Thyroid gland (tissue), 4 donors: ENCODE measurements at regions not wholly inside any gene's neighbourhood (a gene's known extent, or its start where the extent isn't known, plus 50 kb on each side); places are given as distances from the start of the nearest gene placed in this dataset.

Source experiments
- DNase-seq, 2 donors: peaks; one replicate each; pipeline ENCODE4 v3.0.0-alpha.2; 2019
- H3K27ac ChIP-seq, 3 donors: fragments of 200-600 bp; sonication (generic); 1 replicate in 2 of 3; 2 replicates in 1 of 3; pipeline ENCODE4 v1.5.1; 2016 to 2019; ENCODE audit warnings: mild to moderate bottlenecking in 1 of 3, moderate library complexity in 1 of 3
- H3K27me3 ChIP-seq: fragments of 200-600 bp; sonication (generic); one replicate; pipeline ENCODE4 v1.5.1; 2019
- H3K36me3 ChIP-seq, 2 donors: fragments of 200-600 bp; sonication (generic); one replicate each; pipeline ENCODE4 v1.5.1; 2016 to 2019
- H3K4me1 ChIP-seq, 2 donors: fragments of 200-600 bp; sonication (generic); one replicate each; pipeline ENCODE4 v1.5.1; 2017 to 2019
- H3K4me3 ChIP-seq, 3 donors: fragments of 200-600 bp; sonication (generic); replicated peaks in 1 of 3; 1 replicate in 2 of 3; 2 replicates in 1 of 3; pipeline ENCODE4 v1.5.1; 2016; ENCODE audit warnings: mild to moderate bottlenecking in 1 of 3
- H3K9me3 ChIP-seq: fragments of 200-600 bp; sonication (generic); one replicate; pipeline ENCODE4 v1.5.1; 2017
- CTCF ChIP-seq, 6 experiments: fragments of 200-600 bp in 3 of 6; fragments of 450-650 bp in 3 of 6; sonication (generic) in 3 of 6; IDR thresholded peaks; one replicate each; pipeline ENCODE4 v1.5.1; 2016 to 2019; ENCODE audit warnings: antibody characterized with exemption in 6 of 6, mild to moderate bottlenecking in 2 of 6, inconsistent platforms in 1 of 6, moderate library complexity in 1 of 6
- POLR2A ChIP-seq, 2 donors: fragments of 450-650 bp; IDR thresholded peaks; one replicate each; pipeline ENCODE4 v1.6.1; 2017; ENCODE audit warnings: antibody characterized with exemption in 2 of 2, mild to moderate bottlenecking in 2 of 2, moderate library complexity in 1 of 2
- WGBS, 2 donors: methylation state at CpG; one replicate each; pipeline ENCODE4 v1.1.5; 2017; 5-methylcytosine and 5-hydroxymethylcytosine counted together
- intact Hi-C: fragments of 100-400 bp; cut with DNase I; formaldehyde crosslinking; loops from one replicate; pipeline ENCODE4 v1.15.1; 2023

- H3K27ac ChIP-seq = no peak overlapping the region
- no peaks in the 10 kb centered on the region for H3K4me1 ChIP-seq
- intact Hi-C loops = no loop called here
- DNase-seq = no peak
- no peaks in the 10 kb centered on the region for H3K9me3 ChIP-seq
- H3K4me3 ChIP-seq = no peak overlapping the region
- no peaks in the 10 kb centered on the region for H3K36me3 ChIP-seq
- H3K27me3 ChIP-seq = no peaks in the 10 kb centered on the region
- WGBS, 2 donors = 80 to 84% methylated on average over 7 of the region's 7 CpGs
- TF ChIP-seq CTCF (IDR thresholded peaks at IDR 0.05) (no peak), POLR2A (IDR thresholded peaks at IDR 0.05) (no peak)
Observed at GRCh38 chr15:79515300-79516027, 83.3 kb downstream of the MINAR1 start.

DNA sequence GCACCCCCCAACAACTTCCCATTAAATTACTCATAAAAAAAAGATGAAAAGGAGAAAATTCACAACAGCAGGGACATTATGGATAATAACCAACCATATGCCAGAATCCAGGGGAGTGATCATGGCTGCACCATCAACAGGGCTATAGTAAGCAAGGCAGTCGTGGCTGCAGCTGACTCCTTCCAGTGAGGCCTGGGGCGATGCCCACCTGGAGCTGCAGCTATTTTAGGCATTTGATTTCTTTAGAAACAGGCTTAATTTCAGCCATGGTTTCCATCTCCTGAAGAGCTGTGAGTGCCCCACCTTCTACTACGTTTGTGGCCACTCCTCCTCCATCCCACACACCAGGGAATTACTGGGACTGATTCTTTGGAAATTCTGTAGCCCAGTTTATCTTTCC lies 84.0 kb downstream of the MINAR1 start:
- TF ChIP-seq POLR2A (IDR thresholded peaks at IDR 0.05) (no peak), CTCF (IDR thresholded peaks at IDR 0.05) (no peak)
- DNase-seq = no peak
- no peaks in the 10 kb centered on the region for H3K9me3 ChIP-seq
- WGBS, 2 donors = 49 to 53% methylated on average over 3 of the region's 3 CpGs
- H3K36me3 ChIP-seq = no peaks in the 10 kb centered on the region
- no peaks in the 10 kb centered on the region for H3K27me3 ChIP-seq
- H3K4me3 ChIP-seq = no peak overlapping the region
- H3K4me1 ChIP-seq = no peaks in the 10 kb centered on the region
- intact Hi-C loops = no loop called here
- no peak overlapping the region for H3K27ac ChIP-seq

GRCh38 chr15:79516646-79517045 lies 84.5 kb downstream of the MINAR1 start:
- no peaks in the 10 kb centered on the region for H3K36me3 ChIP-seq
- H3K4me1 ChIP-seq = no peaks in the 10 kb centered on the region
- TF ChIP-seq CTCF (IDR thresholded peaks at IDR 0.05) (no peak), POLR2A (IDR thresholded peaks at IDR 0.05) (no peak)
- H3K27me3 ChIP-seq = no peaks in the 10 kb centered on the region
- H3K4me3 ChIP-seq = no peak overlapping the region
- intact Hi-C loops = no loop called here
- H3K27ac ChIP-seq = no peak overlapping the region
- H3K9me3 ChIP-seq = no peaks in the 10 kb centered on the region
- no peak for DNase-seq
- WGBS, 2 donors = 67 to 86% methylated on average over 3 of the region's 3 CpGs

DNA sequence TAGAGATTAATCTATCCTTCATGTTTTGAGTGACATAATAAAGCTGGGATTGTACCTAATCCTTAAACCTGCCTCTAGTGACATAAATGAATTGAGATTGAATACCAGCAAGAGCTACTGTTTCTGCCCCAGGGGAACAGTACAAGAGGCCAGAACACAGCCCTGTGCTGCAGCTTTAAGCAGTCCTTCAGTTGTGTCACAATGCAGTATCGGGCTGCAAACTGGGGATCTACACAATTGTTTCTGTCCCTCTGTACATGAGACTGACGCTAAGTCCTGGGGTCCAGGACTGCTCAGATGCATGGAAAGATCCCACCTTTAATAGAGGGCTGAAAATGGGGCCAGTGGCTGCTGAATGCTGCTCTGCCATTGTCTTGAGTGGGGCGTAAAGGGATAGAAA lies 87.5 kb downstream of the MINAR1 start:
- H3K9me3 ChIP-seq = no peaks in the 10 kb centered on the region
- no peak for DNase-seq
- H3K36me3 ChIP-seq = no peaks in the 10 kb centered on the region
- H3K4me1 ChIP-seq = no peaks in the 10 kb centered on the region
- intact Hi-C loops = no loop called here
- 82 to 93% methylated on average over 3 of the region's 3 CpGs for WGBS, 2 donors
- H3K27ac ChIP-seq = no peak overlapping the region
- H3K27me3 ChIP-seq = no peaks in the 10 kb centered on the region
- no peak overlapping the region for H3K4me3 ChIP-seq
- TF ChIP-seq CTCF (IDR thresholded peaks at IDR 0.05) = no peak
- no peak for TF ChIP-seq POLR2A (IDR thresholded peaks at IDR 0.05)

DNA sequence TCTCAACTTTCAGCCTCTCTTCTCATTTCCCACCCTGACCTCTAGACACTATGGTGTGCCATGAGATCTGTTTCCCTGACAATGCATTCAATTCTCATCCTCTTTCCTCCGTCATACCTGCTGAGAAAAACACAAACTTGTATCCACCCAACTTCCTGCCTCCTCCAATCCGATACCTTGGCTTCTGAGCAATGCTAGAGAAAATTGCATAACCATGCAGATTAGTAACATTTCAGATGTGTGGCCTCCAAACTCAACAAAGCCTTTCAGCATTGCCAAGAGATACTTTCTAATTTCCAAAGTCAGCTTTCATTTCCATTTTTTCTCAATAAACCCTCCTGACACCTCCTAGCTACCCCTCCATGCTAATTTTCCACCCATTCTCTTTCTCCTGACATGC lies 88.5 kb downstream of the MINAR1 start:
- no peaks in the 10 kb centered on the region for H3K4me1 ChIP-seq
- DNase-seq = no peak
- WGBS, 2 donors = 88 to 93% methylated on average over 2 of the region's 2 CpGs

More for the DNA sequence above, 88.5 kb downstream of the MINAR1 start:
- Histone ChIP-seq H3K4me3 (no peak overlapping the region), H3K9me3 (no peaks in the 10 kb centered on the region), H3K36me3 (no peaks in the 10 kb centered on the region), H3K27me3 (no peaks in the 10 kb centered on the region), H3K27ac (no peak overlapping the region)
- TF ChIP-seq POLR2A (IDR thresholded peaks at IDR 0.05) = no peak
- no peak for TF ChIP-seq CTCF (IDR thresholded peaks at IDR 0.05)
- intact Hi-C loops = no loop called here
